Activated CD8-positive, alpha-beta T cell treated with anti-CD3 and anti-CD28 coated beads, Interleukin-2, amount 10 ng/mL, durations not matched to agents 7 days and 5 days (primary cell): ENCODE measurements at regions not wholly inside any gene's neighbourhood (a gene's known extent, or its start where the extent isn't known, plus 50 kb on each side); places are given as distances from the start of the nearest gene placed in this dataset.

ENCODE experiments used
- ATAC-seq: fragments of 150-1000 bp; cut with Tn5 transposase; one replicate; pipeline ENCODE4 v1.10.0; 2021; ENCODE audit warnings: moderate library complexity
- CTCF ChIA-PET: fragments of 350-600 bp; sonication (Branson Sonifier 250); formaldehyde crosslinking; loops from one replicate; lab custom pipeline; 2021; ENCODE audit warnings: antibody characterized with exemption; lab: Charles Lee
- POLR2A ChIA-PET: fragments of 350-600 bp; sonication (Branson Sonifier 250); formaldehyde crosslinking; loops from one replicate; lab custom pipeline; 2021; ENCODE audit warnings: antibody characterized with exemption; lab: Charles Lee
- DNase-seq: peaks from one replicate; pipeline ENCODE4 v3.0.0-alpha.2; 2020
- H3K27ac Mint-ChIP-seq: one replicate; pipeline ENCODE4 v1.8.0; 2021; ENCODE audit warnings: mild to moderate bottlenecking, mixed read lengths
- H3K27me3 Mint-ChIP-seq: one replicate; pipeline ENCODE4 v1.8.0; 2021; ENCODE audit warnings: low read depth, mixed read lengths
- H3K36me3 Mint-ChIP-seq: one replicate; pipeline ENCODE4 v1.8.0; 2021; ENCODE audit warnings: low read depth, mixed read lengths
- H3K4me1 Mint-ChIP-seq: one replicate; pipeline ENCODE4 v1.8.0; 2021; ENCODE audit warnings: low read depth, mixed read lengths
- H3K4me3 Mint-ChIP-seq: one replicate; pipeline ENCODE4 v1.8.0; 2021; ENCODE audit warnings: mild to moderate bottlenecking, mixed read lengths
- H3K9me3 Mint-ChIP-seq: one replicate; pipeline ENCODE4 v1.8.0; 2022; ENCODE audit warnings: mixed read lengths; ENCODE audit not compliant: insufficient read depth

DNA sequence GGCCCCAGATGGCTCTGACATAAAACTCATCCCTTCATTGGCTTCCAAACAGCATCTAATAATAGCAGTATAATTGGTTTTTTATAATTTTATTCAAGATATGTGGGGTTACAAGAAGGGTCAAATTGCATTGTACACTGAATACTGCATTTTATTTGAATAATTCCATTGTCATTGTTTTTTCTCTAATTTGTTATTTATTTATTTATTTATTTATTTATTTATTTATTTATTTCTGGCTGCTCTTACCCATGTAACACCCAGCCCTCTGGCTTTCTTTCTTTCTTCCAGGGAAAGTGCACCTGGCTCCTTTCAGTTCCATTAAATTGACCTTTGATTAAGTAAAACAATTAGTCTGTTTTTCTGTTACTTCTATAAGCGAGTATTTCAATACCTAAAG lies 210.1 kb downstream of the CDH9 start:
- H3K4me1 Mint-ChIP-seq: no peaks in the 10 kb centered on the region
- H3K27me3 Mint-ChIP-seq: no peaks in the 10 kb centered on the region
- POLR2A ChIA-PET: no interaction called here

GRCh38 chr5:26813235-26813634 lies 225.2 kb downstream of the CDH9 start:
- ChIA-PET CTCF (no interaction called here), POLR2A (no interaction called here)
- peaks cover 22% of the 10 kb centered on the region for H3K9me3 Mint-ChIP-seq
- H3K36me3 Mint-ChIP-seq: no peaks in the 10 kb centered on the region
- ATAC-seq (no peak), DNase-seq (no peak)
- H3K4me1 Mint-ChIP-seq: no peaks in the 10 kb centered on the region
- no peak overlapping the region for H3K27ac Mint-ChIP-seq
- H3K4me3 Mint-ChIP-seq: no peak overlapping the region
- no peaks in the 10 kb centered on the region for H3K27me3 Mint-ChIP-seq

More for the DNA sequence above, 210.1 kb downstream of the CDH9 start:
- DNase-seq (no peak), ATAC-seq (no peak)
- Mint-ChIP-seq H3K36me3 (no peaks in the 10 kb centered on the region), H3K27ac (no peak overlapping the region), H3K9me3 (peaks cover 17% of the 10 kb centered on the region), H3K4me3 (no peak overlapping the region)
- CTCF ChIA-PET: no interaction called here

DNA sequence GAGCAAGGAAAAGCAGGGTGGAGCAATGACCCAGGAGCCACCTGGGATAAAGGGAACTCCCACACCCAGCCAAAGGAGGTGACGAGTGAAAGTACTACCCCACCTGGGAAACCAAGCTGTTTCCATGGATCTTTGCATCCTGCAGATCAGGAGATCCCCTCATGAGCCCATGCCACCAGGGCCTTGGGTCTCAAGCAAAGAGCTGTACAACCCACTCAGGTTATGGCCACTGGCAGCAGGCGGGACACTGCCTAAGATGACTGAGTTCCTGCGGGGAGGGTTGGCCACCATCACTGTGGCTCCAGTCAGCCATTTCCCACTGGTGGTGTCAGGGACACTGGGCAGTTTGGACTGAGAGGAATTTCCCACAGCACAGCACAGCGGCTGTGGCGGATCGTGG lies 225.7 kb downstream of the CDH9 start:
- POLR2A ChIA-PET: no interaction called here
- Mint-ChIP-seq H3K4me3 (no peak overlapping the region), H3K36me3 (no peaks in the 10 kb centered on the region), H3K9me3 (peaks cover 26% of the 10 kb centered on the region), H3K27me3 (no peaks in the 10 kb centered on the region), H3K4me1 (no peaks in the 10 kb centered on the region), H3K27ac (no peak overlapping the region)
- ATAC-seq (no peak), DNase-seq (no peak)
- CTCF ChIA-PET: no interaction called here

- ATAC-seq: no peak
- CTCF ChIA-PET: no interaction called here
- POLR2A ChIA-PET: no interaction called here
These were observed 230.9 kb downstream of the CDH9 start for GRCh38 chr5:26807231-26808199.

DNA sequence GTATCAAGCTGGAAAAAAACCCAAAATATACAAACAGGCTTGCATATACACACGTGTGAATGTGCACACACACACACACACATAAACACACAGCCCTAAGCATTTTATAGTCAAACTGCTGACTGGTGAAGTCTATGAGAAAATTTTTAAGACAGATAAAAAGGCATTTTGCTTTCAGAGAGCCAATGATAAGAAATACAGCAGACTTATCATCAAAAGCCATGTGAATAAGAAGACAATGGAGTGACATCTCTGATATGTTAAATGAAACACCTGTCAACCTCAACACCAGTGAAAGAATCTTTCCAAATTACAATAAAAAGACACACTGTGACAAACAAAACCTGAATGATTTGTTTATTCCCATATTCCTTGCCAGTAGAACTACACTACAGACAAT lies 233.3 kb downstream of the CDH9 start:
- CTCF ChIA-PET: no interaction called here
- POLR2A ChIA-PET: no interaction called here
- Mint-ChIP-seq H3K4me3 (no peak overlapping the region), H3K4me1 (no peaks in the 10 kb centered on the region), H3K36me3 (no peaks in the 10 kb centered on the region), H3K9me3 (peaks cover 25% of the 10 kb centered on the region), H3K27me3 (no peaks in the 10 kb centered on the region), H3K27ac (no peak overlapping the region)
- DNase-seq: no peak
- ATAC-seq: no peak

More at GRCh38 chr5:26807231-26808199, 230.9 kb downstream of the CDH9 start:
- no peaks in the 10 kb centered on the region for H3K27me3 Mint-ChIP-seq
- H3K36me3 Mint-ChIP-seq: no peaks in the 10 kb centered on the region
- DNase-seq: no peak
- H3K4me3 Mint-ChIP-seq: no peak overlapping the region
- H3K27ac Mint-ChIP-seq: no peak overlapping the region
- H3K4me1 Mint-ChIP-seq: no peaks in the 10 kb centered on the region
- peaks cover 30% of the 10 kb centered on the region for H3K9me3 Mint-ChIP-seq

DNA sequence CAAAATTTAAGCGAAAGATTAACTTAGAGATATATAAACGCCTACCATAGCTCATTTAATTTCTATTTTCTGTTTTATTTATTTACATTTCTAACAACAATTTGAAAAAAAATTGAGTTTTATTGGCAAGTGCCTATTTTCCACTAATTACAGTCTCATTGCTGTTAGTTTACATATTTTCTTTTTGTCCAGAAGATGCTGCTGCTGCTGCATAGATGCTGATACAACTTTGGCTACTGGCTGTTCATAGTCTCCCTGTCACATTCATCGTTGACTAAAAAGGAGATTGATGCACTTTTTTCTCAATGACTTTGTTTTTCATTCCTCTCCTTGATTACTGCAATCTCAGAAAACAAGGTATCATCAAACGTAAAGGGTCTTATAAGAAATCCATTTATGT lies 235.4 kb downstream of the CDH9 start:
- H3K9me3 Mint-ChIP-seq: peaks cover 27% of the 10 kb centered on the region

GRCh38 chr5:26791433-26791832 lies 247.0 kb downstream of the CDH9 start:
- H3K36me3 Mint-ChIP-seq: no peaks in the 10 kb centered on the region
- H3K4me1 Mint-ChIP-seq: no peaks in the 10 kb centered on the region
- ATAC-seq (no peak), DNase-seq (no peak)
- H3K9me3 Mint-ChIP-seq: peaks cover 8% of the 10 kb centered on the region
- H3K27ac Mint-ChIP-seq: no peak overlapping the region
- ChIA-PET POLR2A (no interaction called here), CTCF (no interaction called here)
- H3K4me3 Mint-ChIP-seq: no peak overlapping the region
- no peaks in the 10 kb centered on the region for H3K27me3 Mint-ChIP-seq

More for the DNA sequence above, 235.4 kb downstream of the CDH9 start:
- Mint-ChIP-seq H3K27me3 (no peaks in the 10 kb centered on the region), H3K36me3 (no peaks in the 10 kb centered on the region), H3K4me1 (no peaks in the 10 kb centered on the region), H3K4me3 (no peak overlapping the region), H3K27ac (no peak overlapping the region)
- POLR2A ChIA-PET: no interaction called here
- ATAC-seq (no peak), DNase-seq (no peak)
- CTCF ChIA-PET: no interaction called here

DNA sequence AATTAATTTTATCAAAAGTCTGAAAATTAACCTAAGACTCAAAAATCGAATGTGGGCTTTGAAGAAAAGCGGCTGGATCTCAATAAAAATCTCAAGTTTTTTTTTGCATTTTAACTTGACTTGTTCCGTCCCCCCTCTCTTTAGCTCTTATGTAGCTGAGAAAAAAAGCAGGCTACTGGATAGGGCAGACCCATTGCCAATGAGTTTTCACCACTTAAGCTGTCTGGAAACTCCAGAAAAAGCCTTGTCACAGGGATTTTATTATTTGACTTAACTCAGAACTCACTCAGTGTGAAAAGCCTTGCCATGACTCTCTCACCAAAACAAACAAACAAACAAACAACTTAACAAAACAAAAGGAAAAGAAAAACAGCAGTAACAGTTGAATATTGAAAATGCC lies 247.4 kb downstream of the CDH9 start:
- no peaks in the 10 kb centered on the region for H3K4me1 Mint-ChIP-seq
- ChIA-PET POLR2A (no interaction called here), CTCF (no interaction called here)
- no peaks in the 10 kb centered on the region for H3K36me3 Mint-ChIP-seq
- H3K27me3 Mint-ChIP-seq: no peaks in the 10 kb centered on the region
- no peak for ATAC-seq
- peaks cover 8% of the 10 kb centered on the region for H3K9me3 Mint-ChIP-seq
- H3K4me3 Mint-ChIP-seq: no peak overlapping the region
- H3K27ac Mint-ChIP-seq: no peak overlapping the region
- DNase-seq: no peak

GRCh38 chr5:26763215-26763614 lies 275.2 kb downstream of the CDH9 start:
- Mint-ChIP-seq H3K4me3 (no peak overlapping the region), H3K4me1 (no peaks in the 10 kb centered on the region)
- POLR2A ChIA-PET: no interaction called here

GRCh38 chr5:26761446-26761845 lies 276.9 kb downstream of the CDH9 start:
- Mint-ChIP-seq H3K4me3 (no peak overlapping the region), H3K4me1 (no peaks in the 10 kb centered on the region), H3K27ac (no peak overlapping the region), H3K27me3 (no peaks in the 10 kb centered on the region), H3K36me3 (no peaks in the 10 kb centered on the region), H3K9me3 (peaks cover 11% of the 10 kb centered on the region)
- ATAC-seq: no peak
- POLR2A ChIA-PET: no interaction called here
- CTCF ChIA-PET: no interaction called here
- DNase-seq: no peak

More at GRCh38 chr5:26763215-26763614, 275.2 kb downstream of the CDH9 start:
- Mint-ChIP-seq H3K9me3 (peaks cover 8% of the 10 kb centered on the region), H3K27me3 (no peaks in the 10 kb centered on the region), H3K36me3 (no peaks in the 10 kb centered on the region), H3K27ac (no peak overlapping the region)
- CTCF ChIA-PET: no interaction called here
- ATAC-seq (no peak), DNase-seq (no peak)

GRCh38 chr5:26761045-26761444 lies 277.3 kb downstream of the CDH9 start:
- Mint-ChIP-seq H3K36me3 (no peaks in the 10 kb centered on the region), H3K4me1 (no peaks in the 10 kb centered on the region), H3K27ac (no peak overlapping the region), H3K27me3 (no peaks in the 10 kb centered on the region), H3K9me3 (peaks cover 11% of the 10 kb centered on the region), H3K4me3 (no peak overlapping the region)
- CTCF ChIA-PET: no interaction called here
- no peak for ATAC-seq
- DNase-seq: no peak
- POLR2A ChIA-PET: no interaction called here

DNA sequence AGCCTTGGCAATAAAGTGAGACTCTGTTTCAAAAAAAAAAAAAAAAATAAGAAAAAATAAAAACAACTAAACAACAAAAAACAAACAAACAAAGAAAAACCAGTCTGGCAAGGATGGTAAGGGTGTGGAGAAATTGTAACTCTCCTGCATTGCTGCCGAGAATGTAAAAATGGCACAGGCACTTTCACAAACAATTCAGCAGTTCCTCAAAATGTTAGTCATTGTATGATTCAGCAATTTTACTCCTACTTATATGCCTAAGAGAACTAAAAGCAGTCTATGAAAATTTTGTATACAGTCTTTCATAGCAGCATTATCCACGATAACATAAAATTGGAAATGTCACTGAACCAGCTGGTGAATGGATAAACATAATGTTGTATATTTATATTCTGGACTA lies 280.4 kb downstream of the CDH9 start:
- peaks cover 11% of the 10 kb centered on the region for H3K9me3 Mint-ChIP-seq
- CTCF ChIA-PET: no interaction called here
- no peak for ATAC-seq

More for the DNA sequence above, 280.4 kb downstream of the CDH9 start:
- Mint-ChIP-seq H3K27me3 (no peaks in the 10 kb centered on the region), H3K4me1 (no peaks in the 10 kb centered on the region), H3K4me3 (no peak overlapping the region), H3K36me3 (no peaks in the 10 kb centered on the region), H3K27ac (no peak overlapping the region)
- POLR2A ChIA-PET: no interaction called here
- no peak for DNase-seq
